ENCODE measurements at regions not wholly inside any gene's neighbourhood (a gene's known extent, or its start where the extent isn't known, plus 50 kb on each side); places are given as distances from the start of the nearest gene placed in this dataset.

DNA sequence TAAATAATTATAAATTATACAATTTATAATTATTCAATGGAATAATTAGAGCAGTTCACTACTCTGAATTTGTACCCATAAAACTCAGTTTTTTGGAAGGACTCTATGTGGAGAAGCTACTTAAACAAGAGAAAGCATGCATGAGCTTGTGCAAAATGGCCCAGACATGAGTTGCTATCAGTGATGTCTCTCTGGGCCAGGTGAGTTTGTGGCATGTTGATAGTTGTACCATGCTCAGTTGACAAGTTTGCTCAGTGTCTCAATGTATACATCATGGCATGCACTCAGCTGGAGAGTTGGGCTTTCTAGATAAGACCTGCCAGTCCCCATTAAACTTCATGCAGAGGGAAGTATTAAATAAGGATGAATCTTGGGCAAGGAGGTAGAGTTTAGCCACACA, 153.8 kb upstream of the TACR1 start:
- Histone ChIP-seq H3K4me1 (ENCODE audit: control insufficient read depth, insufficient read depth, low read length) (no peaks in the 10 kb centered on the region), H3K27me3 (ENCODE audit: control insufficient read depth, insufficient read depth, low read length) (no peaks in the 10 kb centered on the region), H3K4me3 (ENCODE audit: low read length) (no peak overlapping the region), H3K36me3 (ENCODE audit: control insufficient read depth, insufficient read depth, low read length) (no peaks in the 10 kb centered on the region), H3K9me3 (replicated peaks; ENCODE audit: control insufficient read depth, low read depth, low read length) (no peaks in the 10 kb centered on the region), H3K27ac (ENCODE audit: low read length) (no peak overlapping the region)
- DNase-seq = no peak

DNA sequence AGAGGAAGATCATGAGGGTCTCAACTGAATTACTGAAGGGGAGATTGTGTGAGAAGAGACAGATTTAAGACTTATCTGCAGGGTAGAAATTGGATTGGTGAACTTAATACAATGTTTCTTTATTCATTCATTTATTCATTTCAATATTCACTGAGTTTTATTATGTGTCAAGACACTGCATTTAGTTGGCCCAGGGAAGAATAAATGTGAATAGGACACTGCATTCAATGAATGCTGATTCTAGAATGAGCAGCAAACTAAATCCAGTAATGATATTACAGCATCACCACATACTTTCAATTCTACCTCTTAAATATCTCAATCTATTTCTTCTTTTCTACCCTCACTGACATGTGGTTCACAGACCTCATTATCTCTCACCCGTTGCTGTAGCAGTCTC, 149.0 kb upstream of the TACR1 start:
- Histone ChIP-seq H3K4me1 (ENCODE audit: control insufficient read depth, insufficient read depth, low read length) (no peaks in the 10 kb centered on the region), H3K27ac (ENCODE audit: low read length) (no peak overlapping the region), H3K36me3 (ENCODE audit: control insufficient read depth, insufficient read depth, low read length) (no peaks in the 10 kb centered on the region), H3K4me3 (ENCODE audit: low read length) (no peak overlapping the region), H3K27me3 (ENCODE audit: control insufficient read depth, insufficient read depth, low read length) (no peaks in the 10 kb centered on the region), H3K9me3 (replicated peaks; ENCODE audit: control insufficient read depth, low read depth, low read length) (no peaks in the 10 kb centered on the region)
- no peak for DNase-seq
- WGBS (ENCODE audit: insufficient coverage) = 89% methylated on average over 1 of the region's 1 CpG

DNA sequence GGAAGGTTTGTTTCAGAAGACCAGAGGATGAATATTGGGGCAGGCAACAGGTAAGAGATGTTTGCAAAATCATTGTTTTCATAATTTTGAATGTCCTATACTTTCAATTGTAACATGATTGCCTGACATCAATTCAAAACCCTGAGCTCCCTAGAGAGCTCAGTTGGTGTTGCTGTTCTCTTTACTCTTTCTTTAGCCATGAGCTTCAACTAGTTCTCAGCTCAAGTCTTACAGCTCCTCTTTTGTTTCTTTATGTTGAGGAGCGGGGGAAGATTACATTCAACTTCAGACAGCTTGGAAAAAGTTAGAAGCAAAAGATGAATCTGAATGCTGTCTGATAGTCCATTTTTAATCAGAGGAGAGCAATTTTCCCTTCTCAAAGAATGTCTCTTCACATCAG, 144.8 kb upstream of the TACR1 start:
- Histone ChIP-seq H3K27ac (ENCODE audit: low read length) (no peak overlapping the region), H3K4me3 (ENCODE audit: low read length) (no peak overlapping the region), H3K9me3 (replicated peaks; ENCODE audit: control insufficient read depth, low read depth, low read length) (no peaks in the 10 kb centered on the region), H3K4me1 (ENCODE audit: control insufficient read depth, insufficient read depth, low read length) (no peaks in the 10 kb centered on the region), H3K27me3 (ENCODE audit: control insufficient read depth, insufficient read depth, low read length) (no peaks in the 10 kb centered on the region), H3K36me3 (ENCODE audit: control insufficient read depth, insufficient read depth, low read length) (no peaks in the 10 kb centered on the region)
- no CpG with 5 or more reads among the region's 1 CpG for WGBS (ENCODE audit: insufficient coverage)
- DNase-seq = no peak

DNA sequence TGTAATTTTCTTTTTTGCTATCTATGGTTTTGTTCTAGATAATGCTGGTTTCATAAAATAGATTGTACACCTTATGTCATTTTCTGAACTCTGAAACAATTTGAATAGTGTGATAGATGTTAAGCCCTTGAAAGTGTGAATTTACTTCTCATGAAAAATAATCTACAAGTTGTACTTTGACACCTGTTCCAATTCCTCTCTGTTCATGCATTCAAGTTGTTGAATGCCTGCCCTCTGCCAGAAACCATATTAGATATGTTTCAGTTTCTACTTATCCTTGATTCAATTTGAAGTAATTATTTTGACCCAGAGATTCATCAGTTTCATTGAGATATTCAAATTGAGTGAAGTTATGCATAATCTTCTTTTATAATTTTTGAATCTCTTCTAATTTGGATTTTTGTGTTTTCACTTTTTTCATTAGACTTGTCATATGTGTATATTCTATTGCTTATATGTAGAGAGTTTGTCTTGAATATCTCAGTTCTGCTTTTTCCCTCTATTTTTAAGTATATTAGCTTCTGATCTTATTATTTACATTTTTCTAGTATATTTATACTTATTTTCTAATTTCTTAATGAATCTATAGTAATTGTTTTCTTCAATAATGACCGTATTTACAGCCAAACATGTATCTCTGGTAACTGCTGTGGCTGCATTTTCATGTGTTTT, 143.3 kb upstream of the TACR1 start:
- Histone ChIP-seq H3K27me3 (ENCODE audit: control insufficient read depth, insufficient read depth, low read length) (no peaks in the 10 kb centered on the region), H3K27ac (ENCODE audit: low read length) (no peak overlapping the region), H3K36me3 (ENCODE audit: control insufficient read depth, insufficient read depth, low read length) (no peaks in the 10 kb centered on the region), H3K4me1 (ENCODE audit: control insufficient read depth, insufficient read depth, low read length) (no peaks in the 10 kb centered on the region), H3K9me3 (replicated peaks; ENCODE audit: control insufficient read depth, low read depth, low read length) (no peaks in the 10 kb centered on the region), H3K4me3 (ENCODE audit: low read length) (no peak overlapping the region)
- DNase-seq = no peak
- WGBS (ENCODE audit: insufficient coverage) = no CpG with 5 or more reads among the region's 1 CpG

DNA sequence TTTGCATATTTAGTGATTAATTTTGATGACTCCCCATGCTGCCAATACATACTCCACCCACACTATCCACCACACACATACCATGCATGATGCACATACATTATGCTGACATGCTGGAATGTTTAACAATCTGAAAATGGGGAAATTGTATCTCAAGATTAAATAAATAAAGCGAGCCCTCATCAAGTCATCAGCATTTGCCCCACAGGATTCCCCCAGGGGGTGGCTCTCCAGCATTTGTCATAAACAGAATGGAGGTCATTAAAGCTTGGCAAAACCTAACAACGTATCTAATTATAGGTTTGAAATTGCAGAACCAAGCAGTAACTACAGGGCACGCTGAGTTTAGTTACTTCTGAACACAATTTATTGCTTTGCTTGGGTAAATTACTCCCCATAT, 141.2 kb upstream of the TACR1 start:
- WGBS (ENCODE audit: insufficient coverage) = no CpG with 5 or more reads among the region's 3 CpGs
- no peak overlapping the region for H3K4me3 ChIP-seq (ENCODE audit: low read length)
- no peak overlapping the region for H3K27ac ChIP-seq (ENCODE audit: low read length)
- peaks cover 3% of the 10 kb centered on the region for H3K4me1 ChIP-seq (ENCODE audit: control insufficient read depth, insufficient read depth, low read length)
- no peaks in the 10 kb centered on the region for H3K36me3 ChIP-seq (ENCODE audit: control insufficient read depth, insufficient read depth, low read length)
- DNase-seq = no peak
- no peaks in the 10 kb centered on the region for H3K27me3 ChIP-seq (ENCODE audit: control insufficient read depth, insufficient read depth, low read length)
- no peaks in the 10 kb centered on the region for H3K9me3 ChIP-seq (replicated peaks; ENCODE audit: control insufficient read depth, low read depth, low read length)

DNA sequence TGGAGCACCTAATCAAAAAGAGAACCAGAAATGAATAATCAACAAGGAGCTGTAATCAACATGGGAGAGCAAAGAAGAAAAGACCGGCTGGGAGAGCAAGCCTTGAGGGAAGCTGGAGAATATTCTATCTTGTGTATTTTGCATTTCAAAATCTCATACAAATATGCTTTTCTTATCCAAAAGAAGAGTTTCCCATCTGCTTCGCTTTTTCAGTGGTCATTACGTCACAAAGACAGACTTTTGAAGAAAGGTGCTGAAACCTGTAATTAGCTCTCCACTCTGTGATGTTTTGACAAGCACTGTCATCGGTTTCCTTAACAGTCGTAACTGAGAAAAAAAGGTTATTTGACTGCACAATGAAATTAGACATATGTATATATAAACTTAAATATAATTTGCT, 139.1 kb upstream of the TACR1 start:
- no peaks in the 10 kb centered on the region for H3K36me3 ChIP-seq (ENCODE audit: control insufficient read depth, insufficient read depth, low read length)
- peaks cover 3% of the 10 kb centered on the region for H3K4me1 ChIP-seq (ENCODE audit: control insufficient read depth, insufficient read depth, low read length)
- H3K27me3 ChIP-seq (ENCODE audit: control insufficient read depth, insufficient read depth, low read length) = no peaks in the 10 kb centered on the region
- no peak for DNase-seq
- H3K27ac ChIP-seq (ENCODE audit: low read length) = no peak overlapping the region
- no CpG with 5 or more reads among the region's 5 CpGs for WGBS (ENCODE audit: insufficient coverage)
- H3K4me3 ChIP-seq (ENCODE audit: low read length) = no peak overlapping the region
- H3K9me3 ChIP-seq (replicated peaks; ENCODE audit: control insufficient read depth, low read depth, low read length) = no peaks in the 10 kb centered on the region

DNA sequence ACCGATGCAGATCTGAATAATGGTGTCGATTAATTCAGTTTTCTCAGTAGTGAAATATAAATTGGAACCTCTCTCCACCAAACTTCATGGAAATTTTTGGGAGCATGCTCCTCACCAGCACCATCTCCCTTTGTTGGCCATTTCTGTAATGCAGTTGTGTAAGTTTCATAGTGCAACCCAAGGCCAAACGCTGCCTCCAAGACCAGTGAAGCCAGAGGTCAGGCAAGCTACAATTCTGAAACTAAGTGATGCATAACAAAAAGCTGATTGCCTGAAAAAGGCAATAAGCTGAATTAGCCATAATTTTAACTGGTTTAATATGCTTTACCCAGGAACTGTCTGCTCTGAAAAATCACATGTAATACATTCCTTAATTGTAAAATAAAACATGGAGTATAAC, 138.3 kb upstream of the TACR1 start:
- no peaks in the 10 kb centered on the region for H3K27me3 ChIP-seq (ENCODE audit: control insufficient read depth, insufficient read depth, low read length)
- H3K4me1 ChIP-seq (ENCODE audit: control insufficient read depth, insufficient read depth, low read length) = peaks cover 3% of the 10 kb centered on the region
- DNase-seq = no peak
- H3K27ac ChIP-seq (ENCODE audit: low read length) = no peak overlapping the region
- no CpG with 5 or more reads among the region's 3 CpGs for WGBS (ENCODE audit: insufficient coverage)
- H3K9me3 ChIP-seq (replicated peaks; ENCODE audit: control insufficient read depth, low read depth, low read length) = no peaks in the 10 kb centered on the region
- no peaks in the 10 kb centered on the region for H3K36me3 ChIP-seq (ENCODE audit: control insufficient read depth, insufficient read depth, low read length)
- H3K4me3 ChIP-seq (ENCODE audit: low read length) = no peak overlapping the region

DNA sequence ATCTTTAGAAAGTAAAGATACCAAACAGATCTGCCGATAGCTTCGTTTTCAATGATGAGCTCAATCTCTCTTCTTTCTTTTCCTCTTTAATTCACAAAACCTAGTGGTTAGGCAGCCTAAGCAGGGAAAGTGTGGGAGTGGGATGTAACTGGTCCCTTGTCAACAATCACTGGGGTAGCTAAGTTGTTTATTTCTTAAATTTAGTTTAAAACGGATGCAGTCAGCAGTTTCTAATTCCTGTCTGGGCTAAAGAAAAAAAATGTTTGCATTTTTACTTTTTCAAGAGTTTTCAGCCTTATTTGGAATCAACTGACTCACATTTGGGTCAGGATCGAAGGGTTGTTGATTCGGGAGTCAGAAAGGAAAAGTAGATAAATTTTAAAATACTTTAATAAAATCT, 137.7 kb upstream of the TACR1 start:
- WGBS (ENCODE audit: insufficient coverage) = no CpG with 5 or more reads among the region's 5 CpGs
- Histone ChIP-seq H3K4me3 (ENCODE audit: low read length) (no peak overlapping the region), H3K27ac (ENCODE audit: low read length) (no peak overlapping the region), H3K9me3 (replicated peaks; ENCODE audit: control insufficient read depth, low read depth, low read length) (no peaks in the 10 kb centered on the region), H3K27me3 (ENCODE audit: control insufficient read depth, insufficient read depth, low read length) (no peaks in the 10 kb centered on the region), H3K36me3 (ENCODE audit: control insufficient read depth, insufficient read depth, low read length) (no peaks in the 10 kb centered on the region), H3K4me1 (ENCODE audit: control insufficient read depth, insufficient read depth, low read length) (peaks cover 3% of the 10 kb centered on the region)
- DNase-seq = no peak

DNA sequence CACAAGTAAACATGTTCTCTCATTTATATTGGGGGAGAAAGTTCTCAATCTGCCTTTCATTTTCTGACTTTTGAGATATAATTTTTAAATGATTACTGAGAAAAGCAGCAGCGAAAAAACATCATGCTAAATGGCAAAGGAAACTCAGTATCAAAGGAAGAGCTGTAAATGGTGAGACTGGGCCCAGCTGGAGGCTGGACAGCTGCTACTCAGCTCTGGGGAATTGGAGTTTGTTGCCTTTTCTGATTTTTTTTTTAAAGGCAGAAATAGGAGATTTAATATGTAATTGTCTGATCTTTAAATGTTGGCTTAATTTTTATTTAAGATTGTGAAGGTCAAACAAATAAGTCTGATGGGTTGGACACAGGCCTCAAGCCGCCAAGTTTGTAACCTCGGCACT, 137.1 kb upstream of the TACR1 start:
- no peak overlapping the region for H3K27ac ChIP-seq (ENCODE audit: low read length)
- H3K4me3 ChIP-seq (ENCODE audit: low read length) = no peak overlapping the region
- H3K36me3 ChIP-seq (ENCODE audit: control insufficient read depth, insufficient read depth, low read length) = no peaks in the 10 kb centered on the region
- peak; percentile 54 for DNase-seq
- 49% methylated on average over 3 of the region's 3 CpGs for WGBS (ENCODE audit: insufficient coverage)
- H3K9me3 ChIP-seq (replicated peaks; ENCODE audit: control insufficient read depth, low read depth, low read length) = no peaks in the 10 kb centered on the region
- H3K27me3 ChIP-seq (ENCODE audit: control insufficient read depth, insufficient read depth, low read length) = no peaks in the 10 kb centered on the region
- H3K4me1 ChIP-seq (ENCODE audit: control insufficient read depth, insufficient read depth, low read length) = peaks cover 3% of the 10 kb centered on the region

DNA sequence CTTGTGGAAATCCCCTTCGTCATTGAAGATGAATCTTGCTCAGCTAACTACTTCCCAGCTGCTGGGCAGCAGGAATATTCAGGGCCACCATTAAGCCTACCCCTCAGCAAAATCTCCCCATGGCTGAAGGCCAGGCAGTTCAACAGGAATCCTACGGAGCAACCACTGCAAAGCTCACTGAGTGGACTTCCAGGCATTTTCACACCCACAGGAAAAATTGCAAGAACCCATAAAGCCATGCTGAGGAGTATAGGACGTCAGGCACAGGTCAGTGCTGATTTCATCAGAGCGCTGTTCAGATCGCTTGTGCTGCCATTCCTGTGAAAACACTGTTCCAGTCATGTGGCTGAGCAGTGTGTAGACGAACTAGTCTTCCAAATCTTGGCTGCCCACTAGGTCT, 134.8 kb upstream of the TACR1 start:
- Histone ChIP-seq H3K4me1 (ENCODE audit: control insufficient read depth, insufficient read depth, low read length) (peaks cover 3% of the 10 kb centered on the region), H3K4me3 (ENCODE audit: low read length) (no peak overlapping the region), H3K9me3 (replicated peaks; ENCODE audit: control insufficient read depth, low read depth, low read length) (no peaks in the 10 kb centered on the region), H3K27ac (ENCODE audit: low read length) (no peak overlapping the region), H3K27me3 (ENCODE audit: control insufficient read depth, insufficient read depth, low read length) (no peaks in the 10 kb centered on the region), H3K36me3 (ENCODE audit: control insufficient read depth, insufficient read depth, low read length) (no peaks in the 10 kb centered on the region)
- DNase-seq = no peak
- 76% methylated on average over 6 of the region's 6 CpGs for WGBS (ENCODE audit: insufficient coverage)

DNA sequence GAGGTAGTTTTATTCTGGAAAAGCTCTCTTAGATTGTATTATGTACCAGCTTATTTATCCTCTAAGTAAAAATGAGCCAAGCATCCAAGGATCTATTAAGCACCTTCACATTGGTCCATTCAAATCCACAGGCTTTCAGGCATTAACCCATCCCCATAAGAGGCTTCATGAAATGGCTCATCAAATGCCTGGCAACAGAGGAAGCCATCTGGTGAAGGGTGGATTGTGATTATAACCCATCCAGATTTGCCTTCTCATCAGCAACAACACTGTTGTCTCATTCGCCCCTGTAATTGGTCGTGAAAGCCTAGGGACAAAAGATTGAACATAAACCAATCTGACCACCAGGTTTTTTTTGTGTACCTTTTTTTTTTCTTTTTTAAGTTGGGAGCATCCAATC, 134.3 kb upstream of the TACR1 start:
- WGBS (ENCODE audit: insufficient coverage) = no CpG with 5 or more reads among the region's 2 CpGs
- DNase-seq = no peak
- no peaks in the 10 kb centered on the region for H3K9me3 ChIP-seq (replicated peaks; ENCODE audit: control insufficient read depth, low read depth, low read length)

More for the DNA sequence above, 134.3 kb upstream of the TACR1 start:
- no peak overlapping the region for H3K4me3 ChIP-seq (ENCODE audit: low read length)
- H3K27ac ChIP-seq (ENCODE audit: low read length) = no peak overlapping the region
- peaks cover 3% of the 10 kb centered on the region for H3K4me1 ChIP-seq (ENCODE audit: control insufficient read depth, insufficient read depth, low read length)
- no peaks in the 10 kb centered on the region for H3K27me3 ChIP-seq (ENCODE audit: control insufficient read depth, insufficient read depth, low read length)
- H3K36me3 ChIP-seq (ENCODE audit: control insufficient read depth, insufficient read depth, low read length) = no peaks in the 10 kb centered on the region
